Pancreas (tissue), 10 donors: ENCODE measurements at regions not wholly inside any gene's neighbourhood (a gene's known extent, or its start where the extent isn't known, plus 50 kb on each side); places are given as distances from the start of the nearest gene placed in this dataset.

Experiments
- ATAC-seq, 4 donors: fragments of 200-7000 bp; cut with Tn5 transposase; one replicate each; pipeline versions ENCODE4 v1.8.0 to v1.9.1; 2020; ENCODE audit warnings: mild to moderate bottlenecking in 4 of 4, moderate library complexity in 4 of 4
- DNase-seq, 6 donors: peaks; one replicate each; pipeline ENCODE4 v3.0.0-alpha.2; 2020
- FAIRE-seq: peaks from 2 replicates; lab custom pipeline; 2012; peaks lifted over from hg19 to GRCh38; lab: Jason Lieb, UNC
- H3K27ac ChIP-seq, 4 donors: fragments of 200-600 bp; sonication (generic); 1 replicate in 3 of 4; 2 replicates in 1 of 4; pipeline versions ENCODE4 v1.5.0 to v1.8.0; 2020
- H3K27me3 ChIP-seq, 4 donors: fragments of 200-600 bp; one replicate each; pipeline ENCODE4 v1.8.0; 2021
- H3K36me3 ChIP-seq, 3 donors: fragments of 200-600 bp; sonication (generic) in 1 of 3; one replicate each; pipeline versions ENCODE4 v1.5.0 to v1.8.0; 2020 to 2021
- H3K4me1 ChIP-seq, 3 donors: fragments of 200-600 bp; one replicate each; pipeline ENCODE4 v1.8.0; 2021
- H3K4me3 ChIP-seq, 4 donors: fragments of 200-600 bp; sonication (generic) in 2 of 4; one replicate each; pipeline versions ENCODE4 v1.5.0 to v1.8.0; 2020 to 2021
- H3K9me3 ChIP-seq, 4 donors: fragments of 200-600 bp; one replicate each; pipeline ENCODE4 v1.8.0; 2021
- WGBS, 2 donors: extraction: QIAGEN DNeasy Blood & Tissue Kit; methylation state at CpG; one replicate each; pipeline ENCODE4 v1.1.7; 2013; 5-methylcytosine and 5-hydroxymethylcytosine counted together
- intact Hi-C, 3 donors: fragments of 100-400 bp; cut with DNase I; formaldehyde crosslinking; loops; one replicate each; pipeline versions ENCODE4 v1.11.1 to v1.14.2; 2022
- TF ChIP-seq, protein P1 (sequence below), 4 donors: fragments of 200-600 bp; sonication (generic) in 3 of 4; IDR thresholded peaks; one replicate each; pipeline versions ENCODE4 v1.5.0 to v1.8.0; 2021; ENCODE audit warnings: antibody characterized with exemption in 4 of 4
- donor health status: healthy with polysubstance abuse.
- donor health status: DM: no; HTN: no; CAD: no; lungs with moderate emphysema.
- donor health status: DM: no; HTN: no; CAD: no.
- donor health status: control.
- donor health status: control.
- donor health status: Bipolar disorder and iron deficiency.
- donor health status: DM: yes; HTN: yes; CAD: no.
- donor health status: DM: no; HTN: no; CAD: no.
- donor health status: DM: no; HTN: no; CAD: no.
- donor health status: DM: yes; HTN: yes; CAD: no.

DNA sequence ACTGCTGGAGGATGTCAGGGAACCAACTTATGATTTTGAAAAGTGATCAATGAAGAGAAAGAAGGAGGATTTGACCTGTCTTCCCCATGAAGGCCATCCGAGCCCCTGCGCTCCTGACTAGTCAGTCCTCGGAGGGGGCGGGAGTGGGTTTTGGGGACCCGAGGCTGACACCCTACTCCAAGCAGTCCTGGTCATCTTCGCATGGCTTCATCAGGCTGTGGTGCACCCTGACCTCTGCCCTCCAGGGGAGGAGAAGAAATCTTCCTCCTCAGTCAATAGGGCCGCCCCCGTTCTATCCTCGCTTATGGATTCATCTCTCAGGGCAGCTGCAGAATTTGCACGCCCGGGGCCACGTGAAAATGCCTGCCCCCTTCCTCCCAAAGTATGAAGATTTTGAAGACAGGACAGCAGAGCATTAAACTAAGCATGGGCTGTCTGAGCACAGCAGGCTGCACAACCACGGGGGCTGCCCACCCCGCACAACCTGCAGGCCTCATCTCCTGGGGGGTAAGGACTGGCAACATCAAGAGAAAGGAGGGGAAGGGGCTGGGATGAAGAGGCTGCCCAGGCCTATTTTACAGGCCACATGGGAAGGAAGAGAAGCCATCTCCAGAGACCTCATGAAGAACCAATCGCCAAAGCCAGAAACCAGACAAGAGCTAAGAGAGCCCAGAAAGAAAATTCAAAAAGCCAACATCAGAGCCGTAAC is 138.1 kb upstream of the PHACTR3 start:
- no peak for DNase-seq
- H3K4me1 ChIP-seq, result no peaks in the 10 kb centered on the region
- H3K4me3 ChIP-seq, result no peak overlapping the region
- ATAC-seq, result no peak
- intact Hi-C loops, result no loop called here
- TF ChIP-seq, protein P1, sequence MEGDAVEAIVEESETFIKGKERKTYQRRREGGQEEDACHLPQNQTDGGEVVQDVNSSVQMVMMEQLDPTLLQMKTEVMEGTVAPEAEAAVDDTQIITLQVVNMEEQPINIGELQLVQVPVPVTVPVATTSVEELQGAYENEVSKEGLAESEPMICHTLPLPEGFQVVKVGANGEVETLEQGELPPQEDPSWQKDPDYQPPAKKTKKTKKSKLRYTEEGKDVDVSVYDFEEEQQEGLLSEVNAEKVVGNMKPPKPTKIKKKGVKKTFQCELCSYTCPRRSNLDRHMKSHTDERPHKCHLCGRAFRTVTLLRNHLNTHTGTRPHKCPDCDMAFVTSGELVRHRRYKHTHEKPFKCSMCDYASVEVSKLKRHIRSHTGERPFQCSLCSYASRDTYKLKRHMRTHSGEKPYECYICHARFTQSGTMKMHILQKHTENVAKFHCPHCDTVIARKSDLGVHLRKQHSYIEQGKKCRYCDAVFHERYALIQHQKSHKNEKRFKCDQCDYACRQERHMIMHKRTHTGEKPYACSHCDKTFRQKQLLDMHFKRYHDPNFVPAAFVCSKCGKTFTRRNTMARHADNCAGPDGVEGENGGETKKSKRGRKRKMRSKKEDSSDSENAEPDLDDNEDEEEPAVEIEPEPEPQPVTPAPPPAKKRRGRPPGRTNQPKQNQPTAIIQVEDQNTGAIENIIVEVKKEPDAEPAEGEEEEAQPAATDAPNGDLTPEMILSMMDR (IDR thresholded peaks at IDR 0.05), result no peak
- no peak for FAIRE-seq
- H3K36me3 ChIP-seq, result no peaks in the 10 kb centered on the region
- H3K9me3 ChIP-seq, result no peaks in the 10 kb centered on the region
- H3K27me3 ChIP-seq, result no peaks in the 10 kb centered on the region
- WGBS, 2 donors, result 83 to 90% methylated on average over 16 of the region's 16 CpGs
- H3K27ac ChIP-seq, result no peak overlapping the region

DNA sequence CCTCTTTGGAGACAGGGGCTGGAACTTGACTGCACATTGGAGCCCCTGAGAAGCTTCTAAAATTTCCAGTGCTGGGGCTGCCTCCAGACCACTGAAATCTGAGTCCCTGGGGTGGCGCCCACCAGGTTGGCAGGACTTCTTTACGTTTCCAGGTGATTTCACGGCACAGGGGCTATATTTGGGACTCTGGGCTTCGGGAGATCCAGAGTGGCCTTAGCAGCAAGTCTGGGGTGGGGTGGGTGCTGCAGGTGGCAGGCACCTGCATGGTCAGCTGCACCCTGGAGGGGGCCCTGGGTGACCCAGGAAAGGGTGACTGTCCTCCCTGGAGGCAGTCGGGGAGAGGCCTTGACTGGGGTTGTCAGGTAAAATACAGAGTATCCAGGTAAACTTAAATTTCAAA is 135.5 kb upstream of the PHACTR3 start:
- H3K27ac ChIP-seq, result no peak overlapping the region
- H3K4me1 ChIP-seq, result no peaks in the 10 kb centered on the region
- 68 to 79% methylated on average over 5 of the region's 5 CpGs for WGBS, 2 donors
- no peak overlapping the region for H3K4me3 ChIP-seq
- H3K9me3 ChIP-seq, result no peaks in the 10 kb centered on the region
- TF ChIP-seq, protein P1 (IDR thresholded peaks at IDR 0.05), result no peak
- H3K27me3 ChIP-seq, result no peaks in the 10 kb centered on the region
- DNase-seq (no peak), ATAC-seq (no peak), FAIRE-seq (no peak)
- intact Hi-C loops, result no loop called here
- H3K36me3 ChIP-seq, result no peaks in the 10 kb centered on the region

DNA sequence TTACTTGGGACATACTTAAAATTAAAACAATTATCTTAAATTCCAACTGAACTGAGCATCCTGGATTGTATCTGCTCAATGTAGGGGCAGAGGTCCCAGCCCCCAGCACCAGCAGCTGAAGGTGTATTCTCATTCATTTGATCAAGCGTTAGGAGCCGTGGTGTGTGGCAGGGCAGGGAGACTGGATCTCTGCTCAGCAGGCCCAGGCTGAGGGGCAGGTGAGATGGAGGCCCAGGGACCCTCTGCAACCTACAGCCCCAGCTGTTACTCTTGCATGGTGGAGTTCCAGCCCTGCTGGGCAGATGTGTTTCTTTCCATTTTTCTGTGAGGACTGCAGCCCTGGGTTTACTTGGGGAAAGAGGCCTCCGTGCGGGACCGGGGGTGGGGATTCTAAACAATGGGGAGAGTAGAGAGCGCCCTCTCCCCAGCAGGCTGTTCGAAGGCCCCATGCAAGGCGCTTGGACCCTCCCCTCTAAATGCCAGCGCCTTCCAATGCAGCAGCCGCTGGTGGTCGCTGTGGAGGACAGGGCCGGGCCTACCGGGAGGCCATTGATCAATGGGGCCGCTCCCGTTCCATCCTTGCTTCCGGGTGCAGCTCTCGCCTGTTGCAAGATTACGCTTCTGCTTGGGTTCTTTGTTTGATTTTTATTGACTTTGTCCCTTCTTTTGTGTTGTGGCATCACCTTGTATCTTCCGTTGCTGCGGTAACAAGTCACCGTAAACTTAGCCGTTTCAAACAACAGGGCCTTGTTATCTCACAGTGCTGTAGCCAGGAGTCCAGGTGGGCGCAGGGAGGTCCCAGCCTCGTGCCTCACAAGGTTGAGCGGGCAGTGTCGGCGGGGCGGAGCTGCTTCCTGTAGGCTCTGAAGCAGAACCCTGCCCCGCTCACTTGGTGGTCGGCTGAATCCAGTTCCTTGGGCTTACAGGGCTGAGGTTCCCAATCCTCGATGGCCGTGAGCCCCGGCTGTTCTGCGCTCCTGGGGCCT is 134.8 kb upstream of the PHACTR3 start:
- no peak overlapping the region for H3K27ac ChIP-seq
- H3K4me3 ChIP-seq, result no peak overlapping the region
- no peak for ATAC-seq
- no peak for FAIRE-seq
- intact Hi-C loops, result no loop called here
- WGBS, 2 donors, result 62 to 64% methylated on average over 34 of the region's 34 CpGs
- H3K27me3 ChIP-seq, result no peaks in the 10 kb centered on the region
- no peaks in the 10 kb centered on the region for H3K9me3 ChIP-seq
- no peaks in the 10 kb centered on the region for H3K4me1 ChIP-seq
- TF ChIP-seq, protein P1 (IDR thresholded peaks at IDR 0.05), result no peak
- H3K36me3 ChIP-seq, result no peaks in the 10 kb centered on the region
- DNase-seq, result no peak

DNA sequence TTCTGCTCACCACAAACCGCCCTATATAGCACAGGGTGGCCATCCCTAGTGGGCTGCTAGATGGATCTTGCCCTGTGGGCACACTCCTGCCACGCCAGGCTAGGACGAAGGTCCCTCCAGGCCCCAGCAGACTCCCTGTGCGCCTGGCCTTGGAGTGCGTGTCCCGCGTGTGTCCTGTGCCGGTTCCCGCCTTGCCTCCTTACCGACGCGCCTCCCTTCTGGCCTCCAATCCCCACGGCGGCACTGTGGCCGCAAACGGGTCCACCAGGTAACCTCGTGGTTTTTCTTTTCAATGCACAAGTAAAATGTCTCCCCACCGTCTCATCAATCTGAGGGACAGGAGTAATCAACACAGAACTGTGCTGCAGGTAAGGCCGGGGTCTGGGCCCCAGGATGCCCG is 133.8 kb upstream of the PHACTR3 start:
- ATAC-seq (no peak), DNase-seq (no peak), FAIRE-seq (no peak)
- H3K36me3 ChIP-seq, result no peaks in the 10 kb centered on the region
- 80 to 91% methylated on average over 20 of the region's 20 CpGs for WGBS, 2 donors
- no peaks in the 10 kb centered on the region for H3K4me1 ChIP-seq
- no peak overlapping the region for H3K4me3 ChIP-seq
- intact Hi-C loops, result no loop called here
- no peaks in the 10 kb centered on the region for H3K27me3 ChIP-seq
- TF ChIP-seq, protein P1 (IDR thresholded peaks at IDR 0.05), result no peak
- H3K9me3 ChIP-seq, result no peaks in the 10 kb centered on the region
- H3K27ac ChIP-seq, result no peak overlapping the region
